ENCODE measurements at regions not wholly inside any gene's neighbourhood (a gene's known extent, or its start where the extent isn't known, plus 50 kb on each side); places are given as distances from the start of the nearest gene placed in this dataset.

DNA sequence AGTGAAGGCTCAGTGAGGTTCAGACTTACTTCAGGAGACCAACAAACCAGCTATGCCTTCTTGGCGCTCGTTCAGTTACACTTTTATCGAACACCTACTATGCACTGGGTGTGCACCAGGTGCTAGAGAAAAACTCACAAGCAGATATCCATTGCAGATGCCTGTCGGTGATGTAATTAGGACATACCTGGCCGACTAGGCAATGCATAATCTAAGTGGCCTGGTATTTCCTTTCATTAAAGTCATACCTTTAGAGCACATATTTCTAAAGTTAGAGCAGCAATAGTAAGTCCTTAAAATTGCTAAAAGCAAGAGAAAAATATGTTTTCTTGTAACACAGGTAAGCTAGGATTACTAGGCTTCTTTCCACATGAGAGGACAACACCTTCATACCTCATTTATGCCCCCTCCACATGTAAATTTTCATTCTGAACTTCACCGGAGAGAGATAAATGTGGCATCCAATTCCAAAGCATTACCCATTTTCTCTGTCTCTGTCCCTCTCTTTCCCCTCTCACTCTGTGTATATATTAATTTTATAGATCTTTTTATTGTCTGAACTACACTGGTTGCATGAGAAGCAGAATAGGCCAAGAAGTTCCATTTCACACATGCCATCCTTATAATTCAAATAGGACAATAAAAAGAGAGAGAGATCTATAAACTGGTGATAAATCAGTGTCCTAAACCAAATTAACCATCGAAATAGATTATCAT is 242.2 kb downstream of the SPTSSA start:
- Histone ChIP-seq H3K4me3 (no peak overlapping the region), H3K36me3 (no peaks in the 10 kb centered on the region), H3K27ac (no peak overlapping the region), H3K4me1 (no peaks in the 10 kb centered on the region), H3K27me3 (no peaks in the 10 kb centered on the region), H3K9me3 (no peaks in the 10 kb centered on the region)
- no peak for DNase-seq
- TF ChIP-seq POLR2A (IDR thresholded peaks at IDR 0.05) = no peak
- TF ChIP-seq, protein P1, sequence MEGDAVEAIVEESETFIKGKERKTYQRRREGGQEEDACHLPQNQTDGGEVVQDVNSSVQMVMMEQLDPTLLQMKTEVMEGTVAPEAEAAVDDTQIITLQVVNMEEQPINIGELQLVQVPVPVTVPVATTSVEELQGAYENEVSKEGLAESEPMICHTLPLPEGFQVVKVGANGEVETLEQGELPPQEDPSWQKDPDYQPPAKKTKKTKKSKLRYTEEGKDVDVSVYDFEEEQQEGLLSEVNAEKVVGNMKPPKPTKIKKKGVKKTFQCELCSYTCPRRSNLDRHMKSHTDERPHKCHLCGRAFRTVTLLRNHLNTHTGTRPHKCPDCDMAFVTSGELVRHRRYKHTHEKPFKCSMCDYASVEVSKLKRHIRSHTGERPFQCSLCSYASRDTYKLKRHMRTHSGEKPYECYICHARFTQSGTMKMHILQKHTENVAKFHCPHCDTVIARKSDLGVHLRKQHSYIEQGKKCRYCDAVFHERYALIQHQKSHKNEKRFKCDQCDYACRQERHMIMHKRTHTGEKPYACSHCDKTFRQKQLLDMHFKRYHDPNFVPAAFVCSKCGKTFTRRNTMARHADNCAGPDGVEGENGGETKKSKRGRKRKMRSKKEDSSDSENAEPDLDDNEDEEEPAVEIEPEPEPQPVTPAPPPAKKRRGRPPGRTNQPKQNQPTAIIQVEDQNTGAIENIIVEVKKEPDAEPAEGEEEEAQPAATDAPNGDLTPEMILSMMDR (IDR thresholded peaks at IDR 0.05) = no peak

DNA sequence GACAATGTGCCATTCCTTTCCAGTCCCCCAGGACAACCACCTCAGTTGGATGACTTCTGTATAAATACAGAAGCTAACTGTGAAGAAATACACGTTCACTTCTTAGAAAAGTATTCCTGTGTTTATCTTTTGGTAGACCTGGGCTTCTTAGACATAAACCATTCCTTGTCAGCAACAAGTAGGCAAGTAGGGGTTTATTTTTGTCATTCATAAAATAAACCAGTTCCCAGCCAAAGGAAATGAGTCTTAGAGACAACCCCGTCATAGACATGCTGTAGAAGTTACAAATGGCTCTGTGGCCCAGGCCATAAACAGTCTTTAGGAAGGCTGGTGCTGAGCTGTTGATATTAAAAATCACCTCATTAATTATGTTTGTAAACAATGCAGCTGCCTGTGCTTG is 243.2 kb downstream of the SPTSSA start:
- DNase-seq = no peak
- no peaks in the 10 kb centered on the region for H3K36me3 ChIP-seq
- H3K27me3 ChIP-seq = no peaks in the 10 kb centered on the region
- no peaks in the 10 kb centered on the region for H3K9me3 ChIP-seq
- peak overlapping the region in 1 of 4 donors; percentile 37 for H3K27ac ChIP-seq
- no peaks in the 10 kb centered on the region for H3K4me1 ChIP-seq
- no peak overlapping the region for H3K4me3 ChIP-seq
- TF ChIP-seq POLR2A (IDR thresholded peaks at IDR 0.05) = no peak
- TF ChIP-seq, protein P1 (IDR thresholded peaks at IDR 0.05) = no peak

DNA sequence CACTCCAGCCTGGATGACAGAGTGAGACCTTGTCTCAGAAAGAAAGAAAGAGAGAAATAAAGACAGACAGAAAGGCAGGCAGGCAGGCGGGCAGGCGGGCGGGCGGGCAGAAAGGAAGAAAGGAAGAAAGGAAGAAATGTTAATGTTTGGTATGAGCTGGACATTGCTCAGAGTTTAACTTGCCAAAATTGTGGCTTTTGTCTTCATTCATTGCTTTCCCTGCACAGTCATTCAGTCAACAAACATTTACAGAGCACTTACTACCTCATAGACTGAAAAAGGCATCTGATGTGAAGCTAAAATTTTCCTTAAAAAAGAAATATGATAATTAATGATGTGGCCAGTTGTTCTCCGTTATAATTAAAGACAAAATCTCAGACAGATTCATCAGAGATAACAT is 247.1 kb downstream of the SPTSSA start:
- Histone ChIP-seq H3K9me3 (no peaks in the 10 kb centered on the region), H3K4me3 (no peak overlapping the region), H3K4me1 (no peaks in the 10 kb centered on the region), H3K27ac (no peak overlapping the region), H3K36me3 (no peaks in the 10 kb centered on the region), H3K27me3 (no peaks in the 10 kb centered on the region)
- no peak for TF ChIP-seq POLR2A (IDR thresholded peaks at IDR 0.05)
- TF ChIP-seq, protein P1 (IDR thresholded peaks at IDR 0.05) = no peak
- no peak for DNase-seq

DNA sequence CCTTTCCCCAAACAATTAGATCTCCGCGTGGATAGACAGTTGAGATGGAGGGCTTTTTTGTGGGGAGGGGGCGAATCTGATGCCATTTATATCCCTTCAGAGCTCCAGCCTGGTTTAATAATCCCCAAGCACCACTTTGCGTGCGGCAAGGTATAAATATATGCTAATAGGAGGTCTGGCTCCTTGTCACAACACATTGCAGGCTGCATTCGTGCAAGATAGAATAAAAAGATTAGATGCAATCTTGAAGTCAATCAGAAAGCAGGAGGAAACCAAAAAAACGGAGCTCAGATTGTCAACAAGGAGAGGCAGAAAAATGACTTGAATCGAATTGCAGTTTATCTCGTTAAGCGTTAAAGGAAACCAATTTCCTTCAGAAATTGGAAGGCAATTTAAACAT is 248.7 kb downstream of the SPTSSA start:
- DNase-seq = no peak
- H3K27me3 ChIP-seq = no peaks in the 10 kb centered on the region
- no peaks in the 10 kb centered on the region for H3K4me1 ChIP-seq
- no peaks in the 10 kb centered on the region for H3K36me3 ChIP-seq
- H3K4me3 ChIP-seq = no peak overlapping the region
- no peak overlapping the region for H3K27ac ChIP-seq
- TF ChIP-seq, protein P1 (IDR thresholded peaks at IDR 0.05) = no peak
- TF ChIP-seq POLR2A (IDR thresholded peaks at IDR 0.05) = no peak
- no peaks in the 10 kb centered on the region for H3K9me3 ChIP-seq

DNA sequence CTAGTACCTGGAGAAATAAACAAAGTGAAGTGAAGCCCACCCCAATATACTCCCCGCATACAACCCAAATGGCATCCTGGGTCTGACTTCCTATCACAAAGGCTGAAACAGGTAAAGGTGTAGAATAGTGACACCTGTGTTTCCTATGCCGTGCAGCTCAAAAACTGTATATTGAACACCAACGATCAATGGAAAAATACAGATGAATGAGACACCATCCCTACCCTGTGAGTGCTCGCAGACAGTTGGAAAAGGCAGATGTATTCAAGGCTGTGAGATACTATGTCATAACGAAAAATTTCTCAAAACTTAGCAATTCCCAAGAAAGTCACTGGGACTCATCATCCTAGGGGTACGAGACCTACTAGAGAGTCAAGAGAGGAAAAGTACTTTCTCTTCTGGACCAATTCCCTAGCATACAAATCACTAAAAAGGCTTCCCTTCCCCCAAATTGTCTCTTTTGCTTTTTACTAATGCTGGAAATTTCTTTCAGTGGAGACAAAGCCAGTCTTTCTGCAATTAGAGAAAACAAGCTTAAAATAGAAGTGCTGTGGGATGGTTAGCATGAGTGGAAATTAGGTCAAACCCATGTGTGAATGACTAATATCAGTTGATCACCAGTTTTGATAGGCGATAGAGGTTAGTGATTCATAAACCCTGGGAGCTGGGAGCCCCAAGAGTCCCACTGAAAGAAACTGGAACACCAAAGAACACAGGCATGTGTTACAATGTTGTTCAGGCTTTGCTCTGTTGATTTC is 249.7 kb downstream of the SPTSSA start:
- TF ChIP-seq, protein P1 (IDR thresholded peaks at IDR 0.05) = no peak
- no peak for TF ChIP-seq POLR2A (IDR thresholded peaks at IDR 0.05)
- Histone ChIP-seq H3K27ac (no peak overlapping the region), H3K9me3 (no peaks in the 10 kb centered on the region), H3K36me3 (no peaks in the 10 kb centered on the region), H3K4me3 (no peak overlapping the region), H3K27me3 (no peaks in the 10 kb centered on the region), H3K4me1 (no peaks in the 10 kb centered on the region)
- DNase-seq = no peak

Data from Peyer's patch (tissue), 4 donors.